GM12878 (cell line): ENCODE measurements at regions not wholly inside any gene's neighbourhood (a gene's known extent, or its start where the extent isn't known, plus 50 kb on each side); places are given as distances from the start of the nearest gene placed in this dataset.

ENCODE experiments used
- ATAC-seq: fragments of 200-7000 bp; cut with Tn5 transposase; 3 replicates; pipeline ENCODE4 v1.9.1; 2020; ENCODE audit warnings: mild to moderate bottlenecking, moderate library complexity
- BruUV-seq: library from RNA; stranded (reverse); fragments of 400-500 nt; replicated peaks from 2 replicates; lab custom pipeline; 2021; lab: Mats Ljungman, UMichigan
- CTCF ChIA-PET: fragments of 300-600 bp; sonication (Branson Sonifier 250); formaldehyde crosslinking; extraction: SDS; loops from one replicate; lab custom pipeline; 2021; ENCODE audit warnings: inconsistent platforms; lab: Yijun Ruan, JAX
- POLR2A ChIA-PET: fragments of 350-600 bp; formaldehyde crosslinking; extraction: SDS; loops from one replicate; lab custom pipeline; 2021; ENCODE audit warnings: inconsistent platforms; lab: Charles Lee
- RAD21 ChIA-PET: fragments of 300-600 bp; sonication (Branson Sonifier 250); formaldehyde crosslinking; loops from one replicate; lab custom pipeline; 2023; ENCODE audit warnings: antibody characterized with exemption; ENCODE audit not compliant: unreplicated experiment; lab: Charles Lee
- SMC1A ChIA-PET: fragments of 300-600 bp; sonication (Branson Sonifier 250); formaldehyde crosslinking; loops from one replicate; lab custom pipeline; 2023; ENCODE audit not compliant: unreplicated experiment, uncharacterized antibody; lab: Charles Lee
- DNase-seq: peaks from one replicate; pipeline ENCODE4 v3.0.0-alpha.2; 2011; ENCODE audit warnings: low read depth, low spot score
- FAIRE-seq: peaks from 3 replicates; lab custom pipeline; 2011; peaks lifted over from hg19 to GRCh38; lab: Jason Lieb, UNC
- H2AFZ ChIP-seq: 2 replicates; pipeline ENCODE4 v1.6.0; 2011; ENCODE audit warnings: low read depth, low read length, control low read depth; ENCODE audit not compliant: control insufficient read depth
- H3K27ac ChIP-seq: 2 replicates; pipeline ENCODE4 v1.5.1; 2011; ENCODE audit warnings: control low read depth; ENCODE audit not compliant: control insufficient read depth, insufficient read depth
- H3K27me3 ChIP-seq, 2 experiments: replicated peaks in 1 of 2; 2 replicates each; pipeline versions ENCODE4 v1.6.0 to v1.6.1; 2011; ENCODE audit warnings: low read length in 1 of 2; ENCODE audit not compliant: control insufficient read depth in 2 of 2, insufficient read depth in 2 of 2
- H3K36me3 ChIP-seq, 2 experiments: 2 replicates each; pipeline ENCODE4 v1.5.1; 2011; ENCODE audit warnings: low read length in 1 of 2; ENCODE audit not compliant: control insufficient read depth in 2 of 2, insufficient read depth in 2 of 2
- H3K4me1 ChIP-seq: 2 replicates; pipeline ENCODE4 v1.6.1; 2011; ENCODE audit warnings: mild to moderate bottlenecking, low read length, moderate library complexity, mixed read lengths; ENCODE audit not compliant: control insufficient read depth, insufficient read depth
- H3K4me2 ChIP-seq: 2 replicates; pipeline ENCODE4 v1.6.0; 2011; ENCODE audit warnings: control low read depth; ENCODE audit not compliant: control insufficient read depth, insufficient read depth
- H3K4me3 ChIP-seq: fragments of 200-600 bp; sonication (generic); 2 replicates; pipeline ENCODE4 v1.5.1; 2016
- H3K79me2 ChIP-seq: 2 replicates; pipeline ENCODE4 v1.6.0; 2011; ENCODE audit warnings: low read length; ENCODE audit not compliant: control insufficient read depth, insufficient read depth
- H3K9ac ChIP-seq: 2 replicates; pipeline ENCODE4 v1.8.0; 2011; ENCODE audit warnings: low read length, control low read depth, mixed read lengths; ENCODE audit not compliant: control insufficient read depth, insufficient read depth
- H3K9me3 ChIP-seq: replicated peaks from 3 replicates; pipeline ENCODE4 v1.5.1; 2011; ENCODE audit warnings: mild to moderate bottlenecking, low read length; ENCODE audit not compliant: control insufficient read depth, insufficient read depth
- H4K20me1 ChIP-seq: 2 replicates; pipeline ENCODE4 v1.6.0; 2011; ENCODE audit not compliant: control insufficient read depth, insufficient read depth
- CEBPB ChIP-seq, 2 experiments: fragments of 150-350 bp in 1 of 2; IDR thresholded peaks; 2 replicates each; pipeline ENCODE4 v1.6.1; 2012 to 2014; ENCODE audit warnings: low read depth in 2 of 2, low read length in 2 of 2, borderline replicate concordance in 1 of 2, inconsistent platforms in 1 of 2
- CHD2 ChIP-seq: IDR thresholded peaks from 2 replicates; pipeline ENCODE4 v1.6.1; 2011; ENCODE audit warnings: low read depth, low read length, improper control_type of control experiment, borderline replicate concordance
- FOXK2 ChIP-seq: fragments of 450-650 bp; IDR thresholded peaks from 2 replicates; pipeline ENCODE4 v1.6.1; 2017; ENCODE audit warnings: mild to moderate bottlenecking, moderate library complexity
- IKZF1 ChIP-seq: fragments of 450-650 bp; conservative IDR thresholded peaks from 2 replicates; pipeline ENCODE4 v1.6.1; 2017; ENCODE audit warnings: antibody characterized with exemption, mild to moderate bottlenecking
- KLF5 ChIP-seq: fragments of 450-650 bp; IDR thresholded peaks from 2 replicates; pipeline ENCODE4 v1.6.1; 2014; ENCODE audit warnings: mild to moderate bottlenecking; ENCODE audit not compliant: partially characterized antibody
- POLR2AphosphoS5 ChIP-seq: IDR thresholded peaks from 2 replicates; pipeline ENCODE4 v1.6.1; 2011; ENCODE audit warnings: mild to moderate bottlenecking, low read length, inconsistent platforms
- POU2F2 ChIP-seq: IDR thresholded peaks from 3 replicates; pipeline ENCODE4 v1.6.1; 2011; ENCODE audit warnings: low read depth, mild to moderate bottlenecking, low read length, borderline replicate concordance
- SMC3 ChIP-seq: IDR thresholded peaks from 2 replicates; pipeline ENCODE4 v1.6.1; 2011; ENCODE audit warnings: low read length, improper control_type of control experiment, borderline replicate concordance
- SUZ12 ChIP-seq: fragments of 200-600 bp; sonication (generic); IDR thresholded peaks from one replicate; pipeline ENCODE4 v1.6.1; 2018; ENCODE audit warnings: antibody characterized with exemption, mild to moderate bottlenecking; ENCODE audit not compliant: unreplicated experiment
- WGBS: methylation state at CpG from one replicate; pipeline ENCODE4 v1.1.6; 2016; ENCODE audit warnings: low lambda C conversion rate; ENCODE audit not compliant: insufficient replicate concordance, insufficient coverage; ENCODE audit errors: missing lambda C conversion rate; 5-methylcytosine and 5-hydroxymethylcytosine counted together
- in situ Hi-C: fragments of 300-500 bp; cut with MboI; formaldehyde crosslinking; loops from 9 replicates; pipeline ENCODE4 v1.14.3; 2018; ENCODE audit warnings: mixed read lengths
- intact Hi-C: fragments of 100-400 bp; cut with micrococcal nuclease; formaldehyde crosslinking; loops from one replicate; pipeline ENCODE4 v1.14.2; 2022; ENCODE audit not compliant: unreplicated experiment
- TF ChIP-seq, protein P1 (sequence below): fragments of 450-650 bp; IDR thresholded peaks from 2 replicates; pipeline ENCODE4 v1.6.1; 2016; ENCODE audit warnings: mild to moderate bottlenecking, moderate library complexity, borderline replicate concordance
- TF ChIP-seq, protein P2 (sequence below): fragments of 450-650 bp; IDR thresholded peaks from 2 replicates; pipeline ENCODE4 v1.6.1; 2017; ENCODE audit warnings: mild to moderate bottlenecking

DNA sequence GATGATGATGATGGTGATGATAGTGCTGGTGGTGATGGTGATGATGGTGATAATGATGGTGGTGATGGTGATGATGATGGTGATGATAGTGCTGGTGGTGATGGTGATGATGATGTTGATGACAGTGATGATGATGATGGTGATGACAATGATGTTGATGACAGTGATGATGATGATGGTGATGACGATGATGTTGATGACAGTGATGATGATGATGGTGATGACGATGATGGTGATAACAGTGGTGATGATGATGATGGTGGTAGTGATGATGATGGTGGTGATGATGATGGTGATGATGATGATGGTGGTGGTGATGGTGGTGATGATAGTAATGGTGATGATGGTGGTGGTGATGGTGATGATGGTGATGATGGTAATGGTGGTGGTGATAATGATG lies 80.1 kb upstream of the MXRA5 start (continued):
- TF ChIP-seq, protein P1, sequence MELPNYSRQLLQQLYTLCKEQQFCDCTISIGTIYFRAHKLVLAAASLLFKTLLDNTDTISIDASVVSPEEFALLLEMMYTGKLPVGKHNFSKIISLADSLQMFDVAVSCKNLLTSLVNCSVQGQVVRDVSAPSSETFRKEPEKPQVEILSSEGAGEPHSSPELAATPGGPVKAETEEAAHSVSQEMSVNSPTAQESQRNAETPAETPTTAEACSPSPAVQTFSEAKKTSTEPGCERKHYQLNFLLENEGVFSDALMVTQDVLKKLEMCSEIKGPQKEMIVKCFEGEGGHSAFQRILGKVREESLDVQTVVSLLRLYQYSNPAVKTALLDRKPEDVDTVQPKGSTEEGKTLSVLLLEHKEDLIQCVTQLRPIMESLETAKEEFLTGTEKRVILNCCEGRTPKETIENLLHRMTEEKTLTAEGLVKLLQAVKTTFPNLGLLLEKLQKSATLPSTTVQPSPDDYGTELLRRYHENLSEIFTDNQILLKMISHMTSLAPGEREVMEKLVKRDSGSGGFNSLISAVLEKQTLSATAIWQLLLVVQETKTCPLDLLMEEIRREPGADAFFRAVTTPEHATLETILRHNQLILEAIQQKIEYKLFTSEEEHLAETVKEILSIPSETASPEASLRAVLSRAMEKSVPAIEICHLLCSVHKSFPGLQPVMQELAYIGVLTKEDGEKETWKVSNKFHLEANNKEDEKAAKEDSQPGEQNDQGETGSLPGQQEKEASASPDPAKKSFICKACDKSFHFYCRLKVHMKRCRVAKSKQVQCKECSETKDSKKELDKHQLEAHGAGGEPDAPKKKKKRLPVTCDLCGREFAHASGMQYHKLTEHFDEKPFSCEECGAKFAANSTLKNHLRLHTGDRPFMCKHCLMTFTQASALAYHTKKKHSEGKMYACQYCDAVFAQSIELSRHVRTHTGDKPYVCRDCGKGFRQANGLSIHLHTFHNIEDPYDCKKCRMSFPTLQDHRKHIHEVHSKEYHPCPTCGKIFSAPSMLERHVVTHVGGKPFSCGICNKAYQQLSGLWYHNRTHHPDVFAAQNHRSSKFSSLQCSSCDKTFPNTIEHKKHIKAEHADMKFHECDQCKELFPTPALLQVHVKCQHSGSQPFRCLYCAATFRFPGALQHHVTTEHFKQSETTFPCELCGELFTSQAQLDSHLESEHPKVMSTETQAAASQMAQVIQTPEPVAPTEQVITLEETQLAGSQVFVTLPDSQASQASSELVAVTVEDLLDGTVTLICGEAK, result no peak

DNA sequence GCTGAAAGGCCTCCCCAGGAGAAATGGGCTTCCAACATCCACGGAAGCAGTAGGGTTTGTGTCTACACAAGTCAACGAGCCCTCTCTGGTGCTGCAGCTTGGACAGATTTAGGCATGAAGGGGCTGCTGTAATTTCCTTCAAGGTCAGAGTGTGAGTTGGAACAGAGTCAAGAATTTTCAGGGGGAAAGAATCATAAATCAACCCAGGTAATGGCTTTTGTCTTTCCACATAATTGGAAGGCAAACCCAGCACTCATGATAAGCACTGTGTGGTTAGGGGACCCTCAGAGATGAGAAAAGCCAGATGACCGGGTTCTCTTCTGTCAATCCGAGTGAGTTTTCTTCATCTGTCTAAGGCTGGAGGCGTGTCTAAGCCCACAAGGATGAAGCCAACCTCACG lies 78.6 kb upstream of the MXRA5 start:
- FAIRE-seq (no peak), DNase-seq (no peak), ATAC-seq (no peak)
- Histone ChIP-seq H3K27me3 (no peaks in the 10 kb centered on the region), H3K9me3 (no peaks in the 10 kb centered on the region), H4K20me1 (no peaks in the 10 kb centered on the region), H2AFZ (no peak overlapping the region), H3K27ac (no peak overlapping the region), H3K79me2 (no peaks in the 10 kb centered on the region), H3K9ac (no peak overlapping the region), H3K36me3 (no peaks in the 10 kb centered on the region), H3K4me3 (no peak overlapping the region), H3K4me1 (no peaks in the 10 kb centered on the region), H3K4me2 (no peak overlapping the region)
- ChIA-PET RAD21 (no interaction called here), POLR2A (no interaction called here), CTCF (no interaction called here), SMC1A (no interaction called here)
- intact Hi-C loops (no loop called here), in situ Hi-C loops (no loop called here)
- no peak for TF ChIP-seq CHD2
- no peak for TF ChIP-seq SUZ12
- no peak for TF ChIP-seq SMC3
- TF ChIP-seq, protein P2, sequence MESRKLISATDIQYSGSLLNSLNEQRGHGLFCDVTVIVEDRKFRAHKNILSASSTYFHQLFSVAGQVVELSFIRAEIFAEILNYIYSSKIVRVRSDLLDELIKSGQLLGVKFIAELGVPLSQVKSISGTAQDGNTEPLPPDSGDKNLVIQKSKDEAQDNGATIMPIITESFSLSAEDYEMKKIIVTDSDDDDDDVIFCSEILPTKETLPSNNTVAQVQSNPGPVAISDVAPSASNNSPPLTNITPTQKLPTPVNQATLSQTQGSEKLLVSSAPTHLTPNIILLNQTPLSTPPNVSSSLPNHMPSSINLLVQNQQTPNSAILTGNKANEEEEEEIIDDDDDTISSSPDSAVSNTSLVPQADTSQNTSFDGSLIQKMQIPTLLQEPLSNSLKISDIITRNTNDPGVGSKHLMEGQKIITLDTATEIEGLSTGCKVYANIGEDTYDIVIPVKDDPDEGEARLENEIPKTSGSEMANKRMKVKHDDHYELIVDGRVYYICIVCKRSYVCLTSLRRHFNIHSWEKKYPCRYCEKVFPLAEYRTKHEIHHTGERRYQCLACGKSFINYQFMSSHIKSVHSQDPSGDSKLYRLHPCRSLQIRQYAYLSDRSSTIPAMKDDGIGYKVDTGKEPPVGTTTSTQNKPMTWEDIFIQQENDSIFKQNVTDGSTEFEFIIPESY, result no peak
- TF ChIP-seq FOXK2, result no peak
- TF ChIP-seq KLF5, result no peak
- TF ChIP-seq POLR2AphosphoS5, result no peak
- no peak for TF ChIP-seq POU2F2
- TF ChIP-seq CEBPB (IDR thresholded peaks at IDR 0.05; ENCODE audit: borderline replicate concordance in 1 of 2, low read depth in 2 of 2, low read length in 2 of 2), result no peak
- TF ChIP-seq IKZF1, result no peak
- BruUV-seq, result no TSS peak
- WGBS, result 4% methylated on average over 6 of the region's 6 CpGs
